ENCODE measurements at regions not wholly inside any gene's neighbourhood (a gene's known extent, or its start where the extent isn't known, plus 50 kb on each side); places are given as distances from the start of the nearest gene placed in this dataset.

- H3K4me2 ChIP-seq (ENCODE audit: low read depth, low read length), result no peak overlapping the region
- H3K36me3 ChIP-seq (ENCODE audit: control insufficient read depth, insufficient read depth, low read length), result no peaks in the 10 kb centered on the region
- H3K9me3 ChIP-seq (ENCODE audit: control insufficient read depth, insufficient read depth, low read length), result peaks cover 2% of the 10 kb centered on the region; the same call in 1 of the 2 replicates
- H3K4ac ChIP-seq (ENCODE audit: low read depth, low read length), result no peak overlapping the region
- no peak overlapping the region for H2BK15ac ChIP-seq (ENCODE audit: low read depth, low read length)
- H2BK5ac ChIP-seq (ENCODE audit: low read depth, low read length, poor library complexity, severe bottlenecking), result no peak overlapping the region
- no peaks in the 10 kb centered on the region for H3K4me1 ChIP-seq (ENCODE audit: control insufficient read depth, insufficient read depth, low read length)
- DNase-seq (no peak), ATAC-seq (ENCODE audit: low read depth) (no peak)
- H4K8ac ChIP-seq (ENCODE audit: low read depth in 2 of 2, low read length in 2 of 2), result no peak overlapping the region
- H3K18ac ChIP-seq (ENCODE audit: low read depth, low read length), result no peak overlapping the region
- H3K9ac ChIP-seq (ENCODE audit: low read depth, low read length), result no peak overlapping the region
- no peak overlapping the region for H2BK120ac ChIP-seq (ENCODE audit: low read depth, low read length)
- no TSS peak for BruUV-seq (replicated peaks)
- TF ChIP-seq BHLHE40 (IDR thresholded peaks at IDR 0.05; ENCODE audit: low read depth, low read length) (no peak), FOS (IDR thresholded peaks at IDR 0.05; ENCODE audit: low read depth, low read length) (no peak), RFX5 (IDR thresholded peaks at IDR 0.05; ENCODE audit: low read depth, low read length) (no peak), POLR2A (IDR thresholded peaks at IDR 0.05; ENCODE audit: low read depth, low read length) (no peak), MAZ (IDR thresholded peaks at IDR 0.05; ENCODE audit: borderline replicate concordance, low read depth, low read length) (no peak), CTCF (conservative IDR thresholded peaks at IDR 0.05; ENCODE audit: low read depth, low read length) (no peak), RAD21 (IDR thresholded peaks at IDR 0.05; ENCODE audit: low read length) (no peak), ELK1 (IDR thresholded peaks at IDR 0.05; ENCODE audit: borderline replicate concordance, low read depth, low read length) (no peak), RCOR1 (IDR thresholded peaks at IDR 0.05; ENCODE audit: insufficient replicate concordance, low read length) (no peak), NFE2L2 (IDR thresholded peaks at IDR 0.05; ENCODE audit: low read depth, low read length) (no peak), SMC3 (IDR thresholded peaks at IDR 0.05; ENCODE audit: low read depth, low read length) (no peak), CHD1 (IDR thresholded peaks at IDR 0.05; ENCODE audit: low read depth, low read length) (no peak), CEBPB (IDR thresholded peaks at IDR 0.05; ENCODE audit: low read depth, low read length) (no peak), MAFK (IDR thresholded peaks at IDR 0.05; ENCODE audit: low read depth, low read length) (no peak), MXI1 (IDR thresholded peaks at IDR 0.05; ENCODE audit: borderline replicate concordance, low read depth, low read length) (no peak), USF2 (IDR thresholded peaks at IDR 0.05; ENCODE audit: low read depth, low read length) (no peak)
- no peak overlapping the region for H3K23ac ChIP-seq (ENCODE audit: low read depth, low read length)
- ChIA-PET CTCF (no interaction called here), POLR2A (ENCODE audit: unreplicated experiment) (no interaction called here)
- no peak overlapping the region for H3K4me3 ChIP-seq (ENCODE audit: insufficient read depth, low read depth, low read length)
- no CpG with 5 or more reads among the region's 10 CpGs for WGBS, 2 experiments (ENCODE audit: extremely low coverage in 2 of 2, insufficient read length in 1 of 2)
- no peak overlapping the region for H2AK5ac ChIP-seq (ENCODE audit: low read depth, low read length)
- H3K27ac ChIP-seq (ENCODE audit: insufficient read depth, low read length), result no peak overlapping the region
- no peaks in the 10 kb centered on the region for H4K20me1 ChIP-seq (ENCODE audit: insufficient read depth, low read length)
- H3K14ac ChIP-seq (replicated peaks; ENCODE audit: low read depth, low read length), result no peak overlapping the region
- H3K27me3 ChIP-seq (ENCODE audit: control insufficient read depth, insufficient read depth, low read length), result no peaks in the 10 kb centered on the region
- H2BK20ac ChIP-seq (ENCODE audit: low read depth, low read length), result no peak overlapping the region
- no peak overlapping the region for H2AFZ ChIP-seq (replicated peaks; ENCODE audit: low read length, poor library complexity)
- H3K9me1 ChIP-seq (ENCODE audit: insufficient read depth, low read length), result no peaks in the 10 kb centered on the region
- H4K91ac ChIP-seq (ENCODE audit: insufficient read depth, low read depth, low read length), result no peak overlapping the region
- H3K79me1 ChIP-seq (ENCODE audit: low read depth in 1 of 2, low read length in 2 of 2), result no peaks in the 10 kb centered on the region
- H2AK9ac ChIP-seq (replicated peaks; ENCODE audit: low read depth, low read length, poor library complexity), result no peak overlapping the region
- intact Hi-C loops (cut with micrococcal nuclease), result no loop called here
- no peak overlapping the region for H3K56ac ChIP-seq (ENCODE audit: extremely low read depth, insufficient read depth, low read length)
- H4K5ac ChIP-seq (ENCODE audit: low read depth, low read length), result no peak overlapping the region
- in situ Hi-C loops (cut with MboI; ENCODE audit: low sequenced_read_pairs), result no loop called here
- dilution Hi-C loops (cut with HindIII; ENCODE audit: low sequenced_read_pairs, unreplicated experiment), result no loop called here
Observed at GRCh38 chr16:5188318-5188988, 90.9 kb upstream of the EEF2KMT start.
